ENCODE measurements at regions not wholly inside any gene's neighbourhood (a gene's known extent, or its start where the extent isn't known, plus 50 kb on each side); places are given as distances from the start of the nearest gene placed in this dataset.

DNA sequence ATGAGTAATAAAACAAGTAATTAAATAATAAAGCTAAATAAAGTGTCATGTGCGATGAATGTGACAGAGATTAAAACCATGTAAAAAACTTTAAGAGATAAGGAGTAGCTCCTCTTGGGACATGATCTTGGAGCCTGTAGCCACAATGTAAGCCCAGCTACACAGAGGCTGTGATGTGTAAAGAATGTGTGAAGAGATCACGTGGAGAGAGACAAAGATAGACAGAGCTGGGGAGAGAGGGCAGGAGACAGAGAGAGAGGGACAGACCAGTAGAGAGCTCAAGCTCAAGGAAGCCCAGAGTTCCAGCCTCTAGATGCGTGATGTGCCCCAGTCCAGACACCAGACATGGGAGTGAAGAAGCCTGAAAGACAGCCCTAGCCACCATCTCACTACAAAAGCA lies 644.1 kb downstream of the TNS3 start:
- TF ChIP-seq CTCF (IDR thresholded peaks at IDR 0.05; ENCODE audit: low read depth, low read length) (no peak), POLR2A (IDR thresholded peaks at IDR 0.05; ENCODE audit: extremely low read depth, insufficient read length) (no peak), MAX (IDR thresholded peaks at IDR 0.05; ENCODE audit: low read depth, low read length) (no peak)
